Activated CD4-positive, alpha-beta memory T cell treated with anti-CD3 and anti-CD28 coated beads for 36 hours (primary cell): ENCODE measurements at regions not wholly inside any gene's neighbourhood (a gene's known extent, or its start where the extent isn't known, plus 50 kb on each side); places are given as distances from the start of the nearest gene placed in this dataset.
"Not testable (repeated sequence)": the region's sequence is repeated elsewhere in the genome, so short reads cannot be mapped to it uniquely, and the experiment has no call there.

Source experiments
- CTCF ChIA-PET: fragments of 350-600 bp; sonication (Branson Sonifier 250); formaldehyde crosslinking; loops from one replicate; lab custom pipeline; 2021; ENCODE audit warnings: antibody characterized with exemption, inconsistent platforms; lab: Charles Lee
- POLR2A ChIA-PET: fragments of 350-600 bp; sonication (Branson Sonifier 250); formaldehyde crosslinking; loops from one replicate; lab custom pipeline; 2021; ENCODE audit warnings: antibody characterized with exemption; lab: Charles Lee
- DNase-seq: peaks from one replicate; pipeline ENCODE4 v3.0.0-alpha.2; 2020
- H3K27ac Mint-ChIP-seq: one replicate; pipeline ENCODE4 v1.8.0; 2021; ENCODE audit warnings: mixed read lengths
- H3K27me3 Mint-ChIP-seq: one replicate; pipeline ENCODE4 v1.8.0; 2021; ENCODE audit warnings: mixed read lengths
- H3K36me3 Mint-ChIP-seq: one replicate; pipeline ENCODE4 v1.8.0; 2021; ENCODE audit warnings: mixed read lengths
- H3K4me1 Mint-ChIP-seq: one replicate; pipeline ENCODE4 v1.8.0; 2021; ENCODE audit warnings: low read depth, mixed read lengths
- H3K4me3 Mint-ChIP-seq: one replicate; pipeline ENCODE4 v1.8.0; 2021; ENCODE audit warnings: mild to moderate bottlenecking, mixed read lengths
- H3K9me3 Mint-ChIP-seq: one replicate; pipeline ENCODE4 v1.8.0; 2021; ENCODE audit warnings: mixed read lengths
- intact Hi-C: fragments of 100-400 bp; cut with micrococcal nuclease; formaldehyde crosslinking; loops from one replicate; pipeline ENCODE4 v1.15.1; 2023

DNA sequence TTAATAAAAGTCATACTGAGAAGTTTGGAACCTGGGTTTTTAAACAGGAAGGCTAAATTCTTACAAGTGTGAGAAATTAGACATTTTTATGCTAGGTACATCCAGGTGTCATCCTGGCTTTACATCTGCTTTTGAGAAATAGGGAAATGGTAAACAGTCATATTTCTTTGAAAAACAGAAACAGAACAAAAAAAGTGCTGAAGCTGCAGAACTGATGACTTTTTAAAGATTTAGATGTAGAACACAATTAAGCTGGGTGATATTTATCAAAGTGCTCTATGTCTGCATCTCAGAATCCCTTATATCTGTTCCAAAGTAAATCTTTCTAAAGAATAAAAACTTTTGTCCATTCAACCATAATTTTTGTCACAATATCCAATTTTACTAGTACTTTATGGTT, 282.9 kb upstream of the ATXN7L3B start:
- Mint-ChIP-seq H3K27me3 (no peaks in the 10 kb centered on the region), H3K4me3 (no peak overlapping the region), H3K27ac (no peak overlapping the region), H3K36me3 (no peaks in the 10 kb centered on the region), H3K9me3 (peaks cover 9% of the 10 kb centered on the region), H3K4me1 (no peaks in the 10 kb centered on the region)
- ChIA-PET CTCF (no interaction called here), POLR2A (no interaction called here)
- intact Hi-C loops = no loop called here
- no peak for DNase-seq

DNA sequence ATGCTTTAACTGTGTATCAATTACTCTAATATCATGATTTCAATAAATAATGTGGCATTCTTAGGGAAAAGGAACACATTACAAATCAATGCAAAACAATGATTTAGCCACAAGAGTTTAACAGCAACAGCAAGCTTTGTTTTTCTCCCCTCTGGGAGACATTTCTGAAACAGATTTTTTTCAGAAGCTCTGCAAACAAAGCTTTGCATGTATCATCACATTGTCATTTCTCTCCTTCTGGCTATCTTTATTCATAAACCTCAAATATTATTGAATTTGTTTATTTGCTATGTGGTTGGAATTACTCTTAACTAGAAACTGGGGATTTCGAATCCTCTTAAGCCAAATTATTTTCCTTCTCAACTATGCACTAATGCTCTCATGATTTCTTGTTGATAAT, 278.4 kb upstream of the ATXN7L3B start:
- Mint-ChIP-seq H3K27ac (no peak overlapping the region), H3K36me3 (no peaks in the 10 kb centered on the region), H3K9me3 (peaks cover under 1% of the 10 kb centered on the region), H3K27me3 (no peaks in the 10 kb centered on the region), H3K4me1 (no peaks in the 10 kb centered on the region), H3K4me3 (no peak overlapping the region)
- DNase-seq = no peak
- POLR2A ChIA-PET = no interaction called here
- CTCF ChIA-PET = no interaction called here
- intact Hi-C loops = no loop called here

DNA sequence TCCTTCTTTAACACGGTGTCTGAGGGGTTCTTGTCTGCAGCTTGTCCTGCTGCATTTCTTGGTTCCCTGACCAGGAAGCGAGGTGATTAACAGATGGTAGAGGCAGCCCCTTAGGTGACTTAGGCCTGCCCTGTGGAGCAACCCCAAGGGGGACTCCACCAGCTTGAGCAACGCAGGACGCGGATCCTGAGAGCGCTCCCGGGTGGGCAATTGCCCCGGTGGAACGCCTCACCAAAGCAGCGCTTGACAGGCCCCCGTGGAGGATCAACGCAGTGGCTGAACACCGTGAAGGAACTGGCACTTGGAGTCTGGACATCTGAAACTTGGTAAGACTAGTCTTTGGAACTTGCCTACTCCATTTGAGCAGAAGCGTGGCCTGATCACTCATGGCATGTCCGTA, 272.9 kb upstream of the ATXN7L3B start:
- H3K27ac Mint-ChIP-seq = no peak overlapping the region
- no peaks in the 10 kb centered on the region for H3K4me1 Mint-ChIP-seq
- ChIA-PET POLR2A (no interaction called here), CTCF (no interaction called here)
- no peaks in the 10 kb centered on the region for H3K36me3 Mint-ChIP-seq
- H3K27me3 Mint-ChIP-seq = no peaks in the 10 kb centered on the region
- intact Hi-C loops = no loop called here
- H3K9me3 Mint-ChIP-seq = no peaks in the 10 kb centered on the region
- DNase-seq = no peak
- no peak overlapping the region for H3K4me3 Mint-ChIP-seq

DNA sequence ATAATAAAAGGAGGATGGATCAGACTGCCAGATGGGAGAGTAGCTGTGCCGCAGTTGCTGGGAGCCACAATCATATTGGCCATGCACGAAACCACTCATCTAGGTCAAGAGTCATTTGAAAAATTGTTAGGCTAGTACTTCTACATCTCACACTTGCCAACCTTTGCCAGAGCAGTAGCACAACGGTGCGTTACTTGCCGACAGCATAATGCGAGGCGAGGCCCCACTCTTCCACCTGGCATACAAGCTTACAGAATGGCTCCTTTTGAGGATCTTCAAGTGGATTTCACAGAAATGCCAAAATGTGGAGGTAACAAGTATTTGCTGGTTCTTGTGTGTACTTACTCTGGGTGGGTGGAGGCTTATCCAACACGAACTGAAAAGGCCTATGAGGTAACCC, 268.3 kb upstream of the ATXN7L3B start:
- H3K9me3 Mint-ChIP-seq, H3K4me1 Mint-ChIP-seq, H3K27ac Mint-ChIP-seq, POLR2A ChIA-PET, H3K4me3 Mint-ChIP-seq, intact Hi-C loops, H3K36me3 Mint-ChIP-seq, DNase-seq, H3K27me3 Mint-ChIP-seq: not testable (repeated sequence)
- CTCF ChIA-PET = interaction anchor here (0.7 kb wide), 1 partner anchor 145 kb away, joined by 3 read pairs; no protein-coding TSS in a partner anchor

DNA sequence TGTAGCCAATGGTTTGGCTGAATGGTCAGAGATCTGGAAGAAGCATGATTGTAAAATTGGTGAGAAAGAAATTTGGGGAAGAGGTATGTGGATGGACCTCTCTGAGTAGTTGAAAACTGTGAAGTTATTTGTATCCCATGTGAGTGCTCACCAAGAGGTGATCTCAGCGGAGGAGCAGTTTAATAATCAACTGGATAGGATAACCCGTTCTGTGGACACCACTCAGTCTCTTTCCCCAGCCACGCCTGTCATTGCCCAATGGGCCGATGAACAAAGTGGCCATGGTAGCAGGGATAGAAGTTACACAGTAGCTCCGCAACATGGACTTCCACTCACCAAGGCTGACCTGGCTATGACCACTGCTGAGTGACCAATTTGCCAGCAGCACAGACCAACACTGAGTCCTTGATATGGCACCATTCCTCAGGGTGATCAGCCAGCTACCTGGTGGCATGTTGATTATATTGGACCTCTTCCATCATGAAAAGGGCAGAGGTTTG, 257.4 kb upstream of the ATXN7L3B start:
- no peaks in the 10 kb centered on the region for H3K36me3 Mint-ChIP-seq
- H3K4me3 Mint-ChIP-seq = no peak overlapping the region
- POLR2A ChIA-PET = no interaction called here
- no peak overlapping the region for H3K27ac Mint-ChIP-seq
- no peaks in the 10 kb centered on the region for H3K4me1 Mint-ChIP-seq
- CTCF ChIA-PET = no interaction called here
- intact Hi-C loops = no loop called here
- peaks cover 9% of the 10 kb centered on the region for H3K9me3 Mint-ChIP-seq
- no peak for DNase-seq
- no peaks in the 10 kb centered on the region for H3K27me3 Mint-ChIP-seq

DNA sequence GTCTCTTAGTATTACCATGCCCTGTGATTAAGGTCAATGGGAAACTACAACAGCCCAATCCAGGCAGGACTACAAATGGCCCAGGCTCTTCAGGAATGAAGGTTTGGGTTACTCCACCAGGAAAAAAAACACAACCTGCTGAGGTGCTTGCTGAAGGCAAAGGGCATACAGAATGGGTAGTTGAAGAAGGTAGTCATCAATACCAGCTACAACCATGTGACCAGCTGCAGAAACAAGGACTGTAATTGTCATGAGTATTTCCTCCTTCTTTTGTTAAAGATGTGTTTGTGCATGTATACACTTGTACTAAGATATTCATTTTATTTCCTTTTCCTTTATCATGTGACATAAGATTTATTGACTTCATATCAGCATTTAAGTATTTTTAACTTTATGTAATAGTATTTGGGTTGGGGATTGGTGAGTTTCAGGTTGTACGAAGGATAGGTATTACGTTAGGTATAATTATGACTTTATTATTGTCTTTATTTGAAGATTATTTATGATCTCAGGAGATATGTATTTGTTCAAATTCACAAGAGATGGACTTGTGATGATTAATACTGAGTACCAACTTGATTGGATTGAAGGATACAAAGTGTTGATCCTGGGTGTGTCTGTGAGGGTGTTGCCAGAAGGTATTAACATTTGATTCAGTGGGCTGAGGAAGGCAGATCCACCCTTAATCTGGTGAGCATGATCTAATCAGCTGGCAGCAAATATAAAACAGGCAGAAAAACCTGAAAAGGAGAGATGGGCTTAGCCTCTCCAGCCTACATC, 256.0 kb upstream of the ATXN7L3B start:
- H3K9me3 Mint-ChIP-seq, H3K4me3 Mint-ChIP-seq, POLR2A ChIA-PET, H3K4me1 Mint-ChIP-seq, CTCF ChIA-PET, H3K36me3 Mint-ChIP-seq, DNase-seq, intact Hi-C loops, H3K27ac Mint-ChIP-seq, H3K27me3 Mint-ChIP-seq: not testable (repeated sequence)

DNA sequence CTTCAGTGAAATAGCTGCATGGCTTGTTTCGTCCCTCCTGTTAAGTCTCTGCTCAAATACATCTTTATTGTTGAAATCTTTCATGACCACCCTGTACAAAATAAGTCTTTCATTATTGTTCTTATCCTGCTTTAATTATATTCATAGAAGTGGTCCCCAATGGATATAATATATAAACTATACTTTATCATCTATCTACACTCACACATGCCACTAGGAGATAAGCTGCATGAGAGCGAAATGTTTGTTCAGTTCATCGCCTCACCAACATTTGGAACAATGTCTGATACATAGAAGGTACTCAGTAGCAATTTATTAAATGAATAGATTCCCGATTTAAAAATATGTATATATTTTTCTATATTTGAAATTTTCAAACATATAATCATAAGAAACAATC, 254.0 kb upstream of the ATXN7L3B start:
- CTCF ChIA-PET = no interaction called here
- intact Hi-C loops = no loop called here
- H3K36me3 Mint-ChIP-seq = no peaks in the 10 kb centered on the region
- H3K4me3 Mint-ChIP-seq = no peak overlapping the region
- H3K9me3 Mint-ChIP-seq = no peaks in the 10 kb centered on the region
- POLR2A ChIA-PET = no interaction called here
- no peak overlapping the region for H3K27ac Mint-ChIP-seq
- no peaks in the 10 kb centered on the region for H3K4me1 Mint-ChIP-seq
- DNase-seq = no peak
- H3K27me3 Mint-ChIP-seq = no peaks in the 10 kb centered on the region

DNA sequence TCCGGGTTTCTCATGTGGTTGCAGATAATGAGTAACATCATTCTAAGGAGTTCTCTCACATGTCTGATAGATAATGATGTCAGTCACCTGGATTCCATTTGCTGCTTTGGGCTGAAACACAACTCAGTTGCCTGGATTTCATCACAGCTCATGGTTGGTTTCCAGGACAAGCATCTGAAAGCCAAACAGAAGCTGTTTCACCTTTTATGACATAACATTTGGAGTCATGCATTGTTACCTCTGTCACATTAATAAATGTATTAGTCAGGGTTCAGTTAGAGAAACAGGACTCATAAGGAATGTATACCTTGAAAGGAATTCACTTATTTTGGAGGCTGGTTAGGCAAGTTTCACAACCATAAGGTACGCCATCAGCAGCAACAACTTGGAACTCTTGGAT, 251.9 kb upstream of the ATXN7L3B start:
- POLR2A ChIA-PET = no interaction called here

DNA sequence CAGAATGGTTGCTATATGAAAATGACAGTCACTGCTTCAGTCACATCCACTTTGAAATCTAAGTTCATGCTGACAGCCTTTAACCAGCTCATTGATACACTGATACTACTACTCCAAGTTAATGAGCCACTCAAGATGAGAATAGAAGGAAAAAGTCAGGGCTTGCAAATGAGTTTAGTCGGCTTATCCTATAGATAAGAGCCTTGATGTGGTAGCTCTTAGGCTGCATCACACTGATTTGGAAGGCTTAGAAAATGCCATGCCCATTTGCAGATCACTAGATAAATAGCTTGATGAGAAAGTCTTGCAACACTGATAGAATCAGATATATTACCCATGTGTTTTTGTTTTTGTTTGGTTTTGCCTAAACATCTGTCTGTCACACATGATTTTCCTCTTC, 251.4 kb upstream of the ATXN7L3B start:
- intact Hi-C loops = no loop called here

More for the DNA sequence above, 251.9 kb upstream of the ATXN7L3B start:
- no peaks in the 10 kb centered on the region for H3K9me3 Mint-ChIP-seq
- intact Hi-C loops = no loop called here
- CTCF ChIA-PET = no interaction called here
- no peaks in the 10 kb centered on the region for H3K27me3 Mint-ChIP-seq
- no peak for DNase-seq
- no peaks in the 10 kb centered on the region for H3K4me1 Mint-ChIP-seq
- no peaks in the 10 kb centered on the region for H3K36me3 Mint-ChIP-seq
- H3K4me3 Mint-ChIP-seq = no peak overlapping the region
- no peak overlapping the region for H3K27ac Mint-ChIP-seq

DNA sequence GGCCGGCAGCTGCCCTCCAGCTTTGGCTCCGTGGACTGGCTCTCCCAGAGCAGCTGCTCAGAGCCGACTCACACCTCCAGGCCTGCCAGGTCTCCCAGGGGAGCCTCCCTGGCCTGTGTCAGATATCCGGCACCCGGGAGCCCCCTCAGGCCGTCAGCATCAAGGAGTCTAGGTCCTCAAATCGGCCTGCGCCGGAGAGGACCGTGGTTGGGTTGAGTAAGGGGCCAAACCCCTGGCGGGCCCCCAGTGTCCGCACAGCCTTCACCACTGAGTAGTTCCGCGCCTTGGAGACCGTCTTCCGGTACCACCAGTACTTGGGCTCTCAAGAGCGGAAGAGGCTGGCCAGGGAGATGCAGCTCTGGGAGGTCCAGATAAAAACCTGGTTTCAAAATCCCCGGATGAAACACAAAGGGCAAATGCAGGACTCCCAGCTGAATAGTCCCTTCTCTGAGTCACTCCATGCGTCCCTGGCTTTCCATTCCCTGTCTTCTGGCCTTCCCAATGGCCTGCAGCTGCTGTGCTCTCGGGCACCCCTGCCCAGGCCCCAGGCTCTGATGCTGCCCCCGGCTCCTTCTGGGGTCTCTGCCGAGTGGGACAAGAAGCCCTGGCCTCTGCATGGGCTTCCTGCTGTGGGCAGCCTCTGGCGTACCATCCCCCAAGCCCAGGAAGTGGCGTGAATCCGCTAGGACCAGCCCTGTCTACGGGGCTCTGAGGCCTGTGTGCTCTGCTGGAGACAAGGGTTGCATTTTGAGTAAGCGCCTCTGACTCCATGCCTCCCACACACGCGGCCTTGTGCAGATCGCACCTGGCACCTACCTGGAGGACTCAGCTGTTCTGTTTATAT, 245.1 kb upstream of the ATXN7L3B start:
- Mint-ChIP-seq H3K27me3 (no peaks in the 10 kb centered on the region), H3K27ac (no peak overlapping the region), H3K9me3 (no peaks in the 10 kb centered on the region), H3K36me3 (no peaks in the 10 kb centered on the region), H3K4me3 (no peak overlapping the region), H3K4me1 (no peaks in the 10 kb centered on the region)
- DNase-seq = no peak
- CTCF ChIA-PET = no interaction called here
- intact Hi-C loops = no loop called here
- POLR2A ChIA-PET = no interaction called here

More for the DNA sequence above, 251.4 kb upstream of the ATXN7L3B start:
- Mint-ChIP-seq H3K4me3 (no peak overlapping the region), H3K9me3 (no peaks in the 10 kb centered on the region), H3K27ac (no peak overlapping the region), H3K4me1 (no peaks in the 10 kb centered on the region), H3K27me3 (no peaks in the 10 kb centered on the region), H3K36me3 (no peaks in the 10 kb centered on the region)
- DNase-seq = no peak
- POLR2A ChIA-PET = no interaction called here
- CTCF ChIA-PET = no interaction called here

DNA sequence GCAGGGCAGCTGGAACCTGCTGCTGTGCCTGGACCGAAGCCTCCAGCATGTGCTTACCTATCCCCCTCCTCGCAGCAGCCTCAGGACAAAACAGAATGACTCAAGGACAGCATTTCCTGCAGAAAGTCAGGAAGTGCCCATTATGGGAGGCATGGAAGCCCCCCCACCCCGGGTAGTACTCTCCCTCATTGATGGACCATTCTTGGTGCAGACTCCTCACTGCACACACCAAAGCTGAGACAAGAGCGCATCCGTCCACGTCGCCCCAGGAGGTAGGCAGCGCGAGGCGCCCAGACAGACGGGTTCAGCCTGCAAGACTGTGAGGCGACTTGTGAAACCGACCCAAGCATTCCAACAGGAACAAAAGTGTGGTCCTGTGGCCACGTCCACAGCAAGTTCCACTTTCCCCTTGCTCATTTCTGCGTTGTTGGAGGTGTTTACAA, 243.9 kb upstream of the ATXN7L3B start:
- no peaks in the 10 kb centered on the region for H3K4me1 Mint-ChIP-seq
- no peaks in the 10 kb centered on the region for H3K27me3 Mint-ChIP-seq
- no peak overlapping the region for H3K27ac Mint-ChIP-seq
- ChIA-PET CTCF (no interaction called here), POLR2A (no interaction called here)
- no peak overlapping the region for H3K4me3 Mint-ChIP-seq
- intact Hi-C loops = no loop called here
- no peaks in the 10 kb centered on the region for H3K9me3 Mint-ChIP-seq
- DNase-seq = no peak
- H3K36me3 Mint-ChIP-seq = no peaks in the 10 kb centered on the region

DNA sequence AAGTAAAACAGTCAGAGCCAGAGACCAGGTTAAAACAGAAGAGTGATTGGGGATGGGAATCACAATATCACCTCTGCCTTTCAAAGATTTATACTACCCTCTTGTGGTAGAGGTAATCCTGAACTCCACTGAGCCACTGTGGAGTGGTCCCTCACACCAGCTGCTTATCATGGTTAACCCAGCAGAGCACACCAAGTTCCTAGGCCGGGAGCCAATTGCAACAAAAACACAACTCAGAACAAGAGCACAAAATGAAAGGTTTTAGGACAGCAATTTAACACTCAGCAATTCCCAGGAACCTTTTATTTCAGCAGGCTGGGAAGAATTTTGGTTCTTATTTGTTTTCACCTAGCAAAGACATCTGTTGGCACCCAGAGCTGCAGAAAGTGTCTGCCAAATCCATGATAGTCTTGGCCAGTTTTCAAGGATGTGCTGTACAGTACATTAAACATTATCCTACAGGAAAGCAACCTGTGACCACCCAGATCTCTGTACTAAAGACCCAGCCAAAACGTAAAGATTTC, 220.5 kb upstream of the ATXN7L3B start:
- H3K4me1 Mint-ChIP-seq = no peaks in the 10 kb centered on the region
- intact Hi-C loops = no loop called here
- no peak overlapping the region for H3K4me3 Mint-ChIP-seq
- H3K27me3 Mint-ChIP-seq = no peaks in the 10 kb centered on the region
- no peaks in the 10 kb centered on the region for H3K36me3 Mint-ChIP-seq
- no peaks in the 10 kb centered on the region for H3K9me3 Mint-ChIP-seq
- POLR2A ChIA-PET = no interaction called here
- DNase-seq = no peak
- H3K27ac Mint-ChIP-seq = no peak overlapping the region
- CTCF ChIA-PET = no interaction called here
